ENCODE measurements at regions not wholly inside any gene's neighbourhood (a gene's known extent, or its start where the extent isn't known, plus 50 kb on each side); places are given as distances from the start of the nearest gene placed in this dataset.
"Not testable (repeated sequence)": the region's sequence is repeated elsewhere in the genome, so short reads cannot be mapped to it uniquely, and the experiment has no call there.

DNA sequence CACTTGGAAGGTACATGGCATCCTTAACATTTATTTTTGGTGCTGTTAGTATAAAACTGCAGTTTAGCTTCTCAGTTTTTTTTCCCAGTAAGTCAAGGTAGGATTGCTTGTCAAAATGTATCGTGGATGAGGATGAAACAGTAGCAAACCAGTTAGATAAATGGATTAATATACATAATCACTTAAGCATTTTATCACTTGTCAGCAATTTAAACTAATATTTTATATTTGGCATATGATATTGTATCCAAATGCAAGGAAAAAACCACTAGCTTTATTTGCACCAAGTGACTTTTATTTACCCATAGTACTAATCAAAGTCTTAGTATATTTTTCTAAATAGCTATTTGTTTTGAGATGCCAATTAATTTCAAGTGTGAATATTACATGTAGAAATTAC, 137.7 kb upstream of the XIRP2 start:
- DNase-seq (ENCODE audit: low spot score) = no peak
- no peak overlapping the region for H2AFZ ChIP-seq
- H3K4me1 ChIP-seq (ENCODE audit: insufficient read depth) = no peaks in the 10 kb centered on the region
- no peaks in the 10 kb centered on the region for H3K9me2 ChIP-seq (replicated peaks; ENCODE audit: insufficient read depth)
- no peak overlapping the region for H3K27ac ChIP-seq
- no peaks in the 10 kb centered on the region for H4K20me1 ChIP-seq (ENCODE audit: insufficient read depth, poor library complexity, severe bottlenecking)
- no peaks in the 10 kb centered on the region for H3K36me3 ChIP-seq (replicated peaks; ENCODE audit: insufficient read depth, low read depth)
- H3K9me3 ChIP-seq (ENCODE audit: low read depth) = no peaks in the 10 kb centered on the region
- H3K79me2 ChIP-seq = no peaks in the 10 kb centered on the region
- TF ChIP-seq EZH2phosphoT487 (IDR thresholded peaks at IDR 0.05; ENCODE audit: low read depth, severe bottlenecking, unreplicated experiment) = no peak
- no peak for TF ChIP-seq EZH2 (IDR thresholded peaks at IDR 0.05; ENCODE audit: borderline replicate concordance)
- TF ChIP-seq, protein P1, sequence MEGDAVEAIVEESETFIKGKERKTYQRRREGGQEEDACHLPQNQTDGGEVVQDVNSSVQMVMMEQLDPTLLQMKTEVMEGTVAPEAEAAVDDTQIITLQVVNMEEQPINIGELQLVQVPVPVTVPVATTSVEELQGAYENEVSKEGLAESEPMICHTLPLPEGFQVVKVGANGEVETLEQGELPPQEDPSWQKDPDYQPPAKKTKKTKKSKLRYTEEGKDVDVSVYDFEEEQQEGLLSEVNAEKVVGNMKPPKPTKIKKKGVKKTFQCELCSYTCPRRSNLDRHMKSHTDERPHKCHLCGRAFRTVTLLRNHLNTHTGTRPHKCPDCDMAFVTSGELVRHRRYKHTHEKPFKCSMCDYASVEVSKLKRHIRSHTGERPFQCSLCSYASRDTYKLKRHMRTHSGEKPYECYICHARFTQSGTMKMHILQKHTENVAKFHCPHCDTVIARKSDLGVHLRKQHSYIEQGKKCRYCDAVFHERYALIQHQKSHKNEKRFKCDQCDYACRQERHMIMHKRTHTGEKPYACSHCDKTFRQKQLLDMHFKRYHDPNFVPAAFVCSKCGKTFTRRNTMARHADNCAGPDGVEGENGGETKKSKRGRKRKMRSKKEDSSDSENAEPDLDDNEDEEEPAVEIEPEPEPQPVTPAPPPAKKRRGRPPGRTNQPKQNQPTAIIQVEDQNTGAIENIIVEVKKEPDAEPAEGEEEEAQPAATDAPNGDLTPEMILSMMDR (IDR thresholded peaks at IDR 0.05; ENCODE audit: poor library complexity) = no peak
- no peak overlapping the region for H3K4me3 ChIP-seq
- WGBS (ENCODE audit: low lambda C conversion rate, missing lambda C conversion rate) = 52% methylated on average over 1 of the region's 1 CpG
- no peak overlapping the region for H3K4me2 ChIP-seq
- no peaks in the 10 kb centered on the region for H3K27me3 ChIP-seq

DNA sequence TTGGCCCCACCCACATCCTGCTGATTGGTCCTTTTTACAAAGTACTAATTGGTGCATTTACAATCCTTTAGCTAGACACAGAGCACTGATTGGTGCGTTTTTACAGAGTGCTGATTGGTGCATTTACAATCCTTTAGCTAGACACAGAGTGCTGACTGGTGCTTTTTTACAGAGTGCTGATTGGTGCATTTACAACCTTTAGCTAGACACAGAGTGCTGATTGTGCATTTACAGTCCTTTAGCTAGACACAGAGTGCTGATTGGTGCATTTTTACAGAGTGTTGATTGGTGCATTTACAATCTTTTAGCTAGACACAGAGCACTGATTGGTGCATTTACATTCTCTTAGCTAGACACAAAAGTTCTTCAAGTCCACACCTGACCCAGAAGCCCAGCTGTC, 144.2 kb upstream of the XIRP2 start:
- H3K36me3 ChIP-seq (replicated peaks; ENCODE audit: insufficient read depth, low read depth); H3K4me1 ChIP-seq (ENCODE audit: insufficient read depth); H3K4me3 ChIP-seq; H3K9me3 ChIP-seq (ENCODE audit: low read depth); H3K27me3 ChIP-seq; H2AFZ ChIP-seq; H3K4me2 ChIP-seq; H3K27ac ChIP-seq; H3K9me2 ChIP-seq (replicated peaks; ENCODE audit: insufficient read depth); DNase-seq (ENCODE audit: low spot score); H3K79me2 ChIP-seq; H4K20me1 ChIP-seq (ENCODE audit: insufficient read depth, poor library complexity, severe bottlenecking): not testable (repeated sequence)
- 77% methylated on average over 1 of the region's 1 CpG for WGBS (ENCODE audit: low lambda C conversion rate, missing lambda C conversion rate)

DNA sequence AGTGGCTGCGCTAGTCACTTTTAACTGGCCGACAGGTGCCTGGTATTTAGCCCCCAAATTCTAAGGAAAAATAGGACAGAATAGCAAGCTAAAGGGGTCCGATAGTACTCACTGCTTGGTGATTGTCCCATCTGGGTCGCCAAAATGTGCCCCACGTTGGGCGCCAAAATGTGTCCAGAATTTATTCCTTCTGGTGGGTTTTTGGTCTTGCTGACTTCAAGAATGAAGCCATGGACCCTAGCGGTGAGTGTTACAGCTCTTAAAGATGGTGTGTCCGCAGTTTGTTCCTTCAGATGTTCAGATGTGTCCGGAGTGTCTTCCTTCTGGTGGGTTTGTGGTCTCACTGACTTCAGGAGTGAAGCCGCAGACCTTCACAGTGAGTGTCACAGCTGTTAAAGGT, 144.8 kb upstream of the XIRP2 start:
- not testable (repeated sequence) for H2AFZ ChIP-seq; H4K20me1 ChIP-seq (ENCODE audit: insufficient read depth, poor library complexity, severe bottlenecking); H3K27ac ChIP-seq; H3K27me3 ChIP-seq; H3K4me1 ChIP-seq (ENCODE audit: insufficient read depth); DNase-seq (ENCODE audit: low spot score); H3K9me3 ChIP-seq (ENCODE audit: low read depth); H3K9me2 ChIP-seq (replicated peaks; ENCODE audit: insufficient read depth); H3K79me2 ChIP-seq; H3K4me3 ChIP-seq; H3K4me2 ChIP-seq; H3K36me3 ChIP-seq (replicated peaks; ENCODE audit: insufficient read depth, low read depth)
- WGBS (ENCODE audit: low lambda C conversion rate, missing lambda C conversion rate) = 91% methylated on average over 10 of the region's 10 CpGs

DNA sequence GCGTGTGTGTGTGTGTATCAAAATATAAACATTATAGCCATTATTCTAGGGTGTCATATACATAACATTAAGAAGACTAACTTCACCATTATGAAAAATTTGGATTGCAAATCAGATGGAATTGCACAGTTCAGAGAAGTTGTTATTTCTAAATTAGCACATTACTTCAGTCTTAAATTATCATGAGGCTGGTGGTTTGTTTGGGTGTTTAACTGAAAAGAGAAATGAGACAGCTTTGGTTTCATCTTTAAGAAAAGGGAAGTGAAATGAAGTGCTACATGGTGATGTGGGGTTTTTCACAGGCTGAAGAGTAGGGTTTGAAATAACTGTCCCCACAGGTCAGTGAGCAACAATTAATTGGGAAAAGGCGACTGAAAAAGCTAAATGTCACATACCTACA, 161.2 kb upstream of the XIRP2 start:
- Histone ChIP-seq H3K9me2 (replicated peaks; ENCODE audit: insufficient read depth) (no peaks in the 10 kb centered on the region), H3K79me2 (no peaks in the 10 kb centered on the region), H3K27ac (no peak overlapping the region), H3K4me2 (no peak overlapping the region), H3K9me3 (ENCODE audit: low read depth) (no peaks in the 10 kb centered on the region), H3K4me1 (ENCODE audit: insufficient read depth) (no peaks in the 10 kb centered on the region), H3K4me3 (no peak overlapping the region), H3K36me3 (replicated peaks; ENCODE audit: insufficient read depth, low read depth) (no peaks in the 10 kb centered on the region), H2AFZ (no peak overlapping the region), H4K20me1 (ENCODE audit: insufficient read depth, poor library complexity, severe bottlenecking) (no peaks in the 10 kb centered on the region), H3K27me3 (no peaks in the 10 kb centered on the region)
- TF ChIP-seq EZH2 (IDR thresholded peaks at IDR 0.05; ENCODE audit: borderline replicate concordance) (no peak), EZH2phosphoT487 (IDR thresholded peaks at IDR 0.05; ENCODE audit: low read depth, severe bottlenecking, unreplicated experiment) (no peak)
- TF ChIP-seq, protein P1 (IDR thresholded peaks at IDR 0.05; ENCODE audit: poor library complexity) = no peak
- DNase-seq (ENCODE audit: low spot score) = no peak
- 85% methylated on average over 2 of the region's 2 CpGs for WGBS (ENCODE audit: low lambda C conversion rate, missing lambda C conversion rate)
